ENCODE measurements at regions not wholly inside any gene's neighbourhood (a gene's known extent, or its start where the extent isn't known, plus 50 kb on each side); places are given as distances from the start of the nearest gene placed in this dataset.

DNA sequence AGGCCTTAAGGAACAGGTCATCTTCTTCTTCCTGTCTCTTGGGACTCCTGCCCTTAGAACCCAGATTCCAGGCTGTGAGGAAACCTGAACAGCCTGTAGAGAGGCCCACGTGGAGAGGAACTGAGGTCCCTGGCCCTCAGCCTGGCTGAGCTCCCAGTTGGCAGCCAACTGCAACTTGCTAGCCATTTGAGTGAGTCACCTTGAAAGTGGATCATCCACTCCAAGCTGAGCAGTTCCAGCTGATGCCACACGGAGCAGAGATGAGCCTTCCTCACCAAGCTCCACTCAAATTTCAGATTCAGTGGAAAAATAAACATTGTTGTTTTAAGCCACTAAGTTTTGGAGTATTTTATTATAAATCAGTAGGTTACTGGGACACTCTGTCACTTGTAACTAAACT, 392.5 kb downstream of the BCOR start:
- DNase-seq (ENCODE audit: low spot score): peak; percentile 14
- no peaks in the 10 kb centered on the region for H3K9me3 ChIP-seq

DNA sequence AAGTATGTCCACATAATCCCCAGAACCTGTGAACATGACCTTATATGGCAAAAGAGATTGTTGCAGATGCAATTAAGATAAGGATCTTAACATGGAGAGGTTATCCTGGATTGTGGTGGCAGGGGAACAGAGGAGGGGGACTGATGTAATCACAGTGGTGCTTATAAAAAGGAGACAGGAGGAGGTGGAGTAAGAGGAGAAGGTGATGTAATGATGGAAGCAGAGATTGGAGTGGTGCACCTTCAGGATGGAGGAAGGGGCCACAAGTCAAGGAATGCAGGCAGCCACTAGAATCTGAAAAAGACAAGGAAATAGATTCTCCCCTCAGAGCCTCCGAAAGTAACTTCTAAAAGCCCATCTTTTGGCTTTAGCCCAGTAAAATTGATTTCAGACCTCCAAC, 388.4 kb downstream of the BCOR start:
- TF ChIP-seq, protein P1, sequence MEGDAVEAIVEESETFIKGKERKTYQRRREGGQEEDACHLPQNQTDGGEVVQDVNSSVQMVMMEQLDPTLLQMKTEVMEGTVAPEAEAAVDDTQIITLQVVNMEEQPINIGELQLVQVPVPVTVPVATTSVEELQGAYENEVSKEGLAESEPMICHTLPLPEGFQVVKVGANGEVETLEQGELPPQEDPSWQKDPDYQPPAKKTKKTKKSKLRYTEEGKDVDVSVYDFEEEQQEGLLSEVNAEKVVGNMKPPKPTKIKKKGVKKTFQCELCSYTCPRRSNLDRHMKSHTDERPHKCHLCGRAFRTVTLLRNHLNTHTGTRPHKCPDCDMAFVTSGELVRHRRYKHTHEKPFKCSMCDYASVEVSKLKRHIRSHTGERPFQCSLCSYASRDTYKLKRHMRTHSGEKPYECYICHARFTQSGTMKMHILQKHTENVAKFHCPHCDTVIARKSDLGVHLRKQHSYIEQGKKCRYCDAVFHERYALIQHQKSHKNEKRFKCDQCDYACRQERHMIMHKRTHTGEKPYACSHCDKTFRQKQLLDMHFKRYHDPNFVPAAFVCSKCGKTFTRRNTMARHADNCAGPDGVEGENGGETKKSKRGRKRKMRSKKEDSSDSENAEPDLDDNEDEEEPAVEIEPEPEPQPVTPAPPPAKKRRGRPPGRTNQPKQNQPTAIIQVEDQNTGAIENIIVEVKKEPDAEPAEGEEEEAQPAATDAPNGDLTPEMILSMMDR (IDR thresholded peaks at IDR 0.05): no peak
- Histone ChIP-seq H3K9me3 (no peaks in the 10 kb centered on the region), H3K4me1 (ENCODE audit: control insufficient read depth in 1 of 2, low read depth in 2 of 2) (no peaks in the 10 kb centered on the region), H3K27ac (no peak overlapping the region), H3K27me3 (replicated peaks; ENCODE audit: insufficient read depth) (no peaks in the 10 kb centered on the region), H3K36me3 (no peaks in the 10 kb centered on the region), H3K4me3 (no peak overlapping the region)
- DNase-seq (ENCODE audit: low spot score): no peak
- no peak for ATAC-seq (ENCODE audit: insufficient number of reproducible peaks, low FRiP score, low read depth)

More for the DNA sequence above, 392.5 kb downstream of the BCOR start:
- TF ChIP-seq, protein P1 (IDR thresholded peaks at IDR 0.05): peak; percentile 57
- ATAC-seq (ENCODE audit: insufficient number of reproducible peaks, low FRiP score, low read depth): peak; percentile 76
- no peak overlapping the region for H3K27ac ChIP-seq
- no peaks in the 10 kb centered on the region for H3K36me3 ChIP-seq
- no peaks in the 10 kb centered on the region for H3K27me3 ChIP-seq (replicated peaks; ENCODE audit: insufficient read depth)
- H3K4me1 ChIP-seq (ENCODE audit: control insufficient read depth in 1 of 2, low read depth in 2 of 2): no peaks in the 10 kb centered on the region
- H3K4me3 ChIP-seq: no peak overlapping the region

- Histone ChIP-seq H3K27me3 (replicated peaks; ENCODE audit: insufficient read depth) (no peaks in the 10 kb centered on the region), H3K4me1 (ENCODE audit: control insufficient read depth in 1 of 2, low read depth in 2 of 2) (no peaks in the 10 kb centered on the region), H3K27ac (no peak overlapping the region), H3K36me3 (no peaks in the 10 kb centered on the region), H3K9me3 (no peaks in the 10 kb centered on the region), H3K4me3 (no peak overlapping the region)
- no peak for ATAC-seq (ENCODE audit: insufficient number of reproducible peaks, low FRiP score, low read depth)
- TF ChIP-seq, protein P1 (IDR thresholded peaks at IDR 0.05): no peak
- DNase-seq (ENCODE audit: low spot score): no peak
These were observed 387.9 kb downstream of the BCOR start for GRCh38 chrX:39709812-39710211.

DNA sequence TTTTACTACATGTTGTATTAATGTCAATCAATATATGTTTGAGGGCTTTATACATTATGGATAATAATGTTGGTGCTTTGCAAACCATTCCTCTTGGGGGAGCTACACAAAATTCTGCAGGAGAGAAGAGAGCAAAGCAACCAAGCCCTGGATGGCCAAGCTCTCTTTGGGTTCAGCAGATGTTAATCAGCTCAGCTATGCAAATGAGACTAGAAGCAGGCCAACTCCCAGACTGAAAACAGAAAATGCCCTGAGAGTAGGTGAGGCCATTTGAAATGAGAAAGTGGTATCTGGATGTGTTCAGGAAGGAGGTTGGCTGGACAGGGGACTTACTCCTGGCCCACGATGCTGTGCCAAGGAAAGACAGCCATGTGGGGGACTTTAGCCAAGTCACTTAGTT, 387.0 kb downstream of the BCOR start:
- no peaks in the 10 kb centered on the region for H3K27me3 ChIP-seq (replicated peaks; ENCODE audit: insufficient read depth)
- no peaks in the 10 kb centered on the region for H3K36me3 ChIP-seq
- TF ChIP-seq, protein P1 (IDR thresholded peaks at IDR 0.05): no peak
- no peaks in the 10 kb centered on the region for H3K9me3 ChIP-seq
- no peak overlapping the region for H3K27ac ChIP-seq
- ATAC-seq (ENCODE audit: insufficient number of reproducible peaks, low FRiP score, low read depth): no peak
- H3K4me1 ChIP-seq (ENCODE audit: control insufficient read depth in 1 of 2, low read depth in 2 of 2): no peaks in the 10 kb centered on the region
- no peak for DNase-seq (ENCODE audit: low spot score)
- H3K4me3 ChIP-seq: no peak overlapping the region

DNA sequence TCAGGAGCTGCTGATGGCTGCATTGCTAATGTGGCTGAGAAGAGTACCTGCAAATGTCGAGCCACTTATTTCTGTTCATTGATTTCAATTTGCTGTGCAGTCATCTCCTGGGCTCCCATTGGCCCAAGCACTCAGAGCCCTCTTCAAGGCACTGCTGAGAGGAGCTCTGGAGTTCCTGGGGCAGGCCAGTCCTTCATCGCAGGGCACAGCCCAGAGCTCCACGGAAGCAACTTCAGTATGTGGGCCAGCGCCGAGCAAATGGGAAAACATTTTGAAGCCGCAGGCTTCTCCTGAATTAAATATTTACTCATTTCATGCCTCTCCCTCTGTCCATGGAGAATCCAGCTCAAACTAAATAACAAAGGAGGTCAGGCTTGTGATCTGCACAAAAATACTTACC, 383.3 kb downstream of the BCOR start:
- H3K4me3 ChIP-seq: no peak overlapping the region
- no peaks in the 10 kb centered on the region for H3K9me3 ChIP-seq
- DNase-seq (ENCODE audit: low spot score): no peak
- H3K36me3 ChIP-seq: no peaks in the 10 kb centered on the region
- TF ChIP-seq, protein P1 (IDR thresholded peaks at IDR 0.05): no peak
- H3K27me3 ChIP-seq (replicated peaks; ENCODE audit: insufficient read depth): no peaks in the 10 kb centered on the region
- no peak for ATAC-seq (ENCODE audit: insufficient number of reproducible peaks, low FRiP score, low read depth)
- H3K4me1 ChIP-seq (ENCODE audit: control insufficient read depth in 1 of 2, low read depth in 2 of 2): no peaks in the 10 kb centered on the region
- H3K27ac ChIP-seq: no peak overlapping the region
